Cardiac muscle cell (in vitro differentiated cells and primary cell): ENCODE measurements at regions not wholly inside any gene's neighbourhood (a gene's known extent, or its start where the extent isn't known, plus 50 kb on each side); places are given as distances from the start of the nearest gene placed in this dataset.
"Not testable (repeated sequence)": the region's sequence is repeated elsewhere in the genome, so short reads cannot be mapped to it uniquely, and the experiment has no call there.

Experiments used
- DNase-seq, 2 donors: peaks; one replicate each; pipeline versions ENCODE4 v3.0.0 to v3.0.0-alpha.2; 2010 to 2017; ENCODE audit warnings: low read depth in 1 of 2, low spot score in 1 of 2
- H3K27ac ChIP-seq: fragments of 200-600 bp; sonication (generic); 2 replicates; pipeline ENCODE4 v1.5.1; 2016
- H3K27me3 ChIP-seq: fragments of 200-600 bp; sonication (generic); 2 replicates; pipeline ENCODE4 v1.6.0; 2016; ENCODE audit warnings: control low read depth
- H3K36me3 ChIP-seq: fragments of 200-600 bp; sonication (generic); 2 replicates; pipeline ENCODE4 v1.5.1; 2016; ENCODE audit warnings: control low read depth
- H3K4me1 ChIP-seq: fragments of 200-600 bp; sonication (generic); 2 replicates; pipeline ENCODE4 v1.8.1; 2017; ENCODE audit warnings: low read depth, mild to moderate bottlenecking, mixed run types
- H3K4me3 ChIP-seq: fragments of 200-600 bp; sonication (generic); 2 replicates; pipeline ENCODE4 v1.5.1; 2016; ENCODE audit warnings: mild to moderate bottlenecking
- H3K9me3 ChIP-seq: fragments of 200-600 bp; sonication (generic); 2 replicates; pipeline ENCODE4 v1.5.1; 2017; ENCODE audit warnings: low read depth, mild to moderate bottlenecking, control low read depth
- CTCF ChIP-seq: IDR thresholded peaks from 2 replicates; pipeline ENCODE4 v1.5.1; 2012; ENCODE audit warnings: low read depth, mild to moderate bottlenecking, low read length

GRCh38 chr7:24169077-24169624, 114.8 kb upstream of the NPY start:
- Histone ChIP-seq H3K27me3 (no peaks in the 10 kb centered on the region), H3K36me3 (no peaks in the 10 kb centered on the region), H3K27ac (no peak overlapping the region), H3K4me1 (no peaks in the 10 kb centered on the region), H3K9me3 (no peaks in the 10 kb centered on the region), H3K4me3 (no peak overlapping the region)
- no peak for DNase-seq
- TF ChIP-seq CTCF = no peak

- not testable (repeated sequence) for H3K27me3 ChIP-seq, H3K4me1 ChIP-seq, H3K9me3 ChIP-seq, H3K4me3 ChIP-seq, H3K27ac ChIP-seq, DNase-seq, H3K36me3 ChIP-seq
Measured at GRCh38 chr7:24171951-24172350, 112.0 kb upstream of the NPY start.

- no peak for TF ChIP-seq CTCF
- Histone ChIP-seq H3K27me3 (no peaks in the 10 kb centered on the region), H3K27ac (no peak overlapping the region), H3K4me3 (no peak overlapping the region), H3K36me3 (no peaks in the 10 kb centered on the region), H3K4me1 (no peaks in the 10 kb centered on the region), H3K9me3 (no peaks in the 10 kb centered on the region)
- no peak for DNase-seq
Measured at GRCh38 chr7:24172856-24173255, 111.1 kb upstream of the NPY start.

GRCh38 chr7:24175603-24176002, 108.4 kb upstream of the NPY start:
- Histone ChIP-seq H3K36me3 (no peaks in the 10 kb centered on the region), H3K27me3 (no peaks in the 10 kb centered on the region), H3K27ac (no peak overlapping the region), H3K9me3 (no peaks in the 10 kb centered on the region), H3K4me1 (no peaks in the 10 kb centered on the region), H3K4me3 (no peak overlapping the region)
- no peak for TF ChIP-seq CTCF
- peak in 1 of 2 donors; percentile 7 for DNase-seq

GRCh38 chr7:24178811-24179570, 105.0 kb upstream of the NPY start:
- H3K4me3 ChIP-seq = no peak overlapping the region
- no peaks in the 10 kb centered on the region for H3K4me1 ChIP-seq
- H3K9me3 ChIP-seq = no peaks in the 10 kb centered on the region
- H3K27ac ChIP-seq = no peak overlapping the region
- H3K27me3 ChIP-seq = no peaks in the 10 kb centered on the region
- no peak for DNase-seq
- TF ChIP-seq CTCF = no peak
- no peaks in the 10 kb centered on the region for H3K36me3 ChIP-seq

GRCh38 chr7:24191362-24191761, 92.6 kb upstream of the NPY start:
- Histone ChIP-seq H3K4me1 (no peaks in the 10 kb centered on the region), H3K9me3 (no peaks in the 10 kb centered on the region), H3K27me3 (no peaks in the 10 kb centered on the region), H3K36me3 (no peaks in the 10 kb centered on the region), H3K27ac (no peak overlapping the region), H3K4me3 (no peak overlapping the region)
- no peak for TF ChIP-seq CTCF
- DNase-seq = no peak
